ENCODE measurements at regions not wholly inside any gene's neighbourhood (a gene's known extent, or its start where the extent isn't known, plus 50 kb on each side); places are given as distances from the start of the nearest gene placed in this dataset.

DNA sequence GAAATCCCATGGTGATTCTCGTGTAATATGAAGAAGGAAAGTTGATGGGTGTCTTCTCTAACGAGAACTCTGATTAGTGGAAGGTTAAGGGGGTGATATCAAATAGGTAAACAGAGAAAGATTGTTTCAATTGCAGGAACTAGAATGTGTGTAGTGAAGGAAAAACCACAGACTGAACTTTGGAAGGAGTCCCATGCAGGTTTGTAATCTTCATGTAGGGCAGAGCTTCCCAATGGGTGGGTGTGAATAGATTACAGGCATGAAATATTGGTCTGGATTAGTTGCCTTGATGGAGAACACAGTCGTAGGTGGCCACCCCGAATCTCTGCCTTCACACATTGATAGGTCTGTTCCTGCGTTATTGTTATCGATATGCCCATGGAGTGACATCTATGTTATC is 295.5 kb downstream of the KCNRG start:
- DNase-seq (ENCODE audit: low read depth, low spot score) = no peak

DNA sequence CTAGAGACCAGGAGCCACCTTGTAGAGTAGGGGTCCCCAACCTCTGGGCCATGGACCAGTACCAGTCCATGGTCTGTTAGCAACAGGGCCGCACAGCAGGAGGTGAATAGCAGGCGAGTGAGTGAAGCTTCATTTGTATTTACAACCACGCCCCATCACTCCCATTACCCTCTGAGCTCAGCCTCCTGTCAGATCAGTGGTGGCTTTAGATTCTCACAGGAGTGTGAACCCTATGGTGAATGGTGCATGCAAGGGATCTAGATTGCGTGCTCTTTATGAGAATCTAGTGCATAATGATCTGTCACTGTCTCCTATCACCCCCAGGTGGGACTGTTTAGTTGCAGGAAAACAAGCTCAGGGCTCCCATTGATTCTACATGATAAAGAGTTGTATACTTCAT is 303.6 kb downstream of the KCNRG start:
- no peak for DNase-seq (ENCODE audit: low read depth, low spot score)

DNA sequence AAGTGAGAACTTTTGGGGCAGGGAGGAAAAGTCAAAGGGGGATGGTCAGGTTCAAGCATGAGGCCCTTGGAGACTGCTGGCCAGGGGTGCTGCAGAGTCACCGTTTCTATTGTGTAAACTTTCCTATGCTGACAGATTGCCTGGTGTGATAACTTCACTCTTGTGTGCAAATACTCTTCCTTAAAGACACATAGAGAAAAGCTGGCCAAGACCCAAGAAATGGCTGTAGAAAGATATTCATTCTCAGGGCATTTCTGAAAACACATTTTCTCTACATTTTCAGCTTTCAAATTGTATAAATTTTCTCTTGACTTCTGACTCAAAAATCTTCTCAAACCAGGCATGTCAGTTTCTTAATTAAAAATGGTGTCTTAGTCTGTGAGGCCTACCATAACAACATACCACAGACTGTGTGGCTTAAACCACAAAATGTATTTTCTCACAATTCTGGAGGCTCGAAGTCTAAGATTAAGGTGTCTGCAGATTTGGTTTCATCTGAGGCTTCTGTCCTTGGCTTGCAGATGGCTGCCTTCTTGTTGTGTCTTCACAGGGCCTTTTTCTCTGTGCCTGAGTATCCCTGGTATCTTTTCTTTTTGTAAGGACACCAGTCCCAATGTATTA is 304.5 kb downstream of the KCNRG start:
- peak; percentile 58 for DNase-seq (ENCODE audit: low read depth, low spot score)

DNA sequence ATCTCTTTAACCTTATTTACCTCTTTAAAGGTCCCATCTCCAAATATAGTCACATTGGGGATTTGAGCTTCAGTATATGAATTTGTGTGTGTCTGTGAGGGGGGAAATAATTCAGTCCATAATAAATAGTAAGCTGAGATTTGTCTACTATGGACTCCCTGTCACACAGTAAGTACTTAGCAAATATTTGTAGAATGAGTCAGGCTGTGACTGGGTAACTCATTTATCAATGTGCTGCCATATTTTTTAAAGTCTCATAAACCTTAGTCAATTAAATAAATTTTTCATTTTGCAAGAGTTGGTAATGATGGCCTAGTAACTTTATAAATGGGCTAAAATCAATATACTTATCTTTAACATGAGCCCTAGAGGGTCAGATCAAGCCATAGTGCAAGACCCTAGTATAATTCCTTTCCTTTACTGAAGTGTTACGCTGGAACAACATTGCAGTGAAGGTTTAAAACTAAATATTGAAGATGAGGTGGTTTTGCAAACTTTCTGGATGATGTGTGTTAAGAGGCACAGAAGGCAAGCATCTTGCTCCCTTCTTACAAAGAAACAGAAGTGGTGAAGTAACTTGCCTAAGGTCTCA is 305.1 kb downstream of the KCNRG start:
- DNase-seq (ENCODE audit: low read depth, low spot score) = peak; percentile 53

DNA sequence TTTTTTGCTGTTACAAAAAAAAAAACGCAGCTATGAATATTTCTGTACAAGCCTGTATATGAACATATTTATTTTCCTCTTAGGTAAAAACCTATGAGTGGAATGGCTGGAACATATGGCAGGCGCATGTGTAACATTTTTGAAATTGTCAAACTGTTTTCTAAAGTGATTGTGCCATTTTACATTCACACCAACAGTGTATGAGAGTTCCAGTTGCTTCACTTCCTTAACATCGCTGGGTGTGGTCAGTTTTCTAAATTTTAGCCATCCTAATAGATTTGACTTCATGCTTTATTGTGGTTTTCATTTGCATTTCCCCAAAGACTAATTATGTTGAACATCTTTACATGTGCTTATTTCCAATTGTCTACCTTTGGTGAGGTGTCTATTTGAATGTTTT is 306.8 kb downstream of the KCNRG start:
- no peak for DNase-seq (ENCODE audit: low read depth, low spot score)

DNA sequence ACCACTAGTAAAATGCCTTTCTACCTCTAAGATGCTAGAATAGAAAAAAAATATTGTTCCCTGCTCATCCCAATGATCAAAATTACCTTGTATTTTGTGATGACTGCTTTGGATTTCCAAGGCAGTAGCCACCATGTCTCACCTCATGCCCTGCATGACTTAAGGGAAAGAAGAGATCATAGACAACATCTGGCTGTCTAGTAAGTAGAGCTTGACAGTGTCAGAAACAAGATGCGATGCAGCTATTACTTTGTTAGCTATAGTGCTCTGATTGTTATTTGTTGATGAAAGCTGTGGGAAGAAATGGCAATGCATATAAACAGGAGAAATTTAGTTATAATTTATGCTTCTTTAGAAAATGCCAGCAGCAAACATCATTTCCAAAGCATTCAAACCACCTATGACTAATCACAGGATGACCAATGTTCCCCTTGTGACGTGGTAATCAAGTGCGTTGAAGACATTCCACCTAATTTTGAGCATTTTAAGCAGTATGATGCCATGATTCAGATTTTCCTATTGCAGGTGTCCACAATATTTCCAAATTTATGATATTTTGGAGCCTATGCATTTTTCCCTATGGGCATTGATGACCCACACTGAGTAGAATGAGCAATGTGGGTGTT is 308.3 kb downstream of the KCNRG start:
- DNase-seq (ENCODE audit: low read depth, low spot score) = peak; percentile 79

DNA sequence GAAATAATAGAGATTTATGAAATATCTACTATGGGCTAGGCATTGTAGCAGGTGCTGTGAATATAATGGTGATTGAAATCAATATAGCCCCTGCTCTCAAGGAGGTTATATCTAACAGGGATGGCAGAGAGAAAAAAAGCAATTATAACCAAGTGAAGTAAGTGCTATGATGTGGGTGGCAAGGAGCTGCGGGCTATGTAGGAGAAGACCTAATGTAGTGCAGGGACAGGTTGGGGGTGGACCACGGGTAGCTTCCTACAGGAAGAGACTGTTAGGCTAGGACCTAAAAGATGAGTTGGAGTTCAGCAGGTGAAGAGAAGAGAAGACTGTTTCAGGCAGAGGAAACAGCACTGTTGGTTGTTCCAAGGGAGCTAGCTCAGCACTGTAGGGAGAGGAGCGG is 311.0 kb downstream of the KCNRG start:
- no peak for DNase-seq (ENCODE audit: low read depth, low spot score)

DNA sequence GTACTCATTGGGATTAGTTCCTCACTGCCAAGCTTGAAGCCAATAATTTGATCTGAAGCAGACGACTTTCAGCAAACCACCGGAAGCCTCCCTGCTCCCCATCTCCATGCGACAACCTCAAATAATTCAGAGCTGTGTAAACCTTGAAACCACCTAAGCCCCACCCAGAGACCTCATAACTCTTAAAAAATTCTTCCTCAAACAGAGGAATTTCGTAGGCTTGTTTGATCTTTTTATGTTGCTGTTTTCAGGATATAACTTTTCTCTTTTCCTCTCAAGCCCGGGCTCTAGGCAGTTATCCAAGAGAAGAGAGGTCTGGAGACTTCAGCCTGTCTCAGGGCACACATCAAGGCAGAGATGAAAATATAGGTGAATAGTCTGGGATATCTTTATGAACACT is 311.6 kb downstream of the KCNRG start:
- DNase-seq (ENCODE audit: low read depth, low spot score) = peak; percentile 26

DNA sequence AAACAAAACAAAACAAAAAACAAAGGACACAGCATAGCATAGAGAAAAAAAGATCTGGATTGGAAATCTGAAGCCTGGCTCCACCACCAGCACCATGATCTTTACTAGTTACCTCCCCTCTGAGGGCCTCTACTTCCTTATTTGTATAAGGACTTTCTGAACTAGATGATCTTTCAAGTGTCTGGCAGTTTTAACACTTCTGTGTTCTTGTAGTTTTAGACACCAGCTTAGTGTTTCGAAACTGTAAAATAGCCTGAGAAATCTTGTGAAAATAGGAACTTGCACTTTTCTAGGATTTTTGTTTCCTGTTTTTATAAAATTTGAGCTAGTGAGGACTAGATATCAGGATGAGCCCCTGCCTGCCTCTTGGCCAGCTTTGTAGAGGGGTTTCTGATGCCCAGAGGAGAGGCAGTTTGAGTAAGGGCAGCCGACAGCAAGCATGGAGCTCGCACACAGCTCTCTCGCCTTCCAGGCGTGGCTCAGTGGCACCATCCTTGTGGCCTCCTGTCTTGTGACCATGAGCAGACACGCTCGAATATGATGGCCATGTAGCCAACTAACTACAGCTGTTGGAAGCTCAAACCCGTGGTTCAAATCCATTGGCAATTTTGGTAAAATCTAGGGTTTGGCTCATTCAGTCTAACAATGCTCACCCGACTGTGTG is 319.0 kb downstream of the KCNRG start:
- DNase-seq (ENCODE audit: low read depth, low spot score) = no peak

DNA sequence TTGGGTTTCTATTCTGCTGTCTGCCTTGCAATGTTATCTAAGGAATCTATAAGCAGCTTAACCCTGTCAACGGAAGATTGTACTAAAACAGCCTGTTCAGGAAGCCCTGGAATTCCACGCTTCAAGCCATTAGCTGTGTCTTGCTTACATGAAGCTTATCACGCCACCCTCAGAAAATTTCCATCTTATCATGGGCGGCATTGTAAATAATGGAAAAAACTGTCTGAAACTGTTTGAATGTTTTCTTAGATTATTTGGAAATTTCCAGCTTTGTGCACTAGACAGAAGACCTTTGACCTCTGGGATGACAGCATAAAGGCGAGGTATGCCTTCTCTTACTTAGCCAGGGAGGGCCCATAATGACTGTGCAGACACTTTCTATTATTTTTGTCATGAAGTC is 319.7 kb downstream of the KCNRG start:
- no peak for DNase-seq (ENCODE audit: low read depth, low spot score)

DNA sequence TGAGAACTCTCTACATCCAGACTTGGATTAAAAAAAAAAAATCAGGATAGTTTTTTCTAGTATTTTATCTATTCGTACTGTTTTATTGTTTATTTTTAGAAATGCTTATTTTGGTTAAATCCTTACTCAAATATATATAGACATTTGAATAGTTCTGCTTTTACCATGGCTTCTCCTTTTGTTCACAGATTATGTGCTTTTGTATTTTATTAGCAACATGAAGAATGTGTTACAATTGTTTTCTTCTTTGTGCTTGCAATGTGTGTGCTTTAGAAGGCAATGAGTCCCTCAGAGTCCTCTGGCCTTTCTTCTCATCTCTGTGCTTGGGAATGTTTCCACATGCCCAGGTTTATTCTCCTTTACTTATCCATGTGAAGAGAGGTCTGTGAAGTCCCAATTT is 324.0 kb downstream of the KCNRG start:
- DNase-seq (ENCODE audit: low read depth, low spot score) = no peak

DNA sequence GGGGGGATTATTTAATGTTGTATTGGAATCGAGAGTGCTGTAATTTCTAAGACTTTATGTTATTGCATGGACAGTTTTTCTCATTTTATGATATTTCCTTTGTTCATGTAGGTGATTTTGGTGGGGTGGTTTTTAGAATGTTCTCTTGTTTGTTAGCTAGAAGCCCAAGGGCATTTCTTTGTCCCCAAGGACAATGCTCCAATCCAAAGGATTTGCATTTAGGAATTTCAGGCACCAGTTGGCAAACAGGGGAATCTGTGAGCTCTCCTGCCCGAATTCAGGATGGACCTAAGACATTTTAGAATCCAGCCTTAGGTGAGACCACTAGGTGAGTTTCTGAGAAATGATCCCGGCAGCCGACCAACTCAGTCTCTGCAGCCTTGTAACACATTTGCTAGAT is 324.9 kb downstream of the KCNRG start:
- DNase-seq (ENCODE audit: low read depth, low spot score) = no peak

DNA sequence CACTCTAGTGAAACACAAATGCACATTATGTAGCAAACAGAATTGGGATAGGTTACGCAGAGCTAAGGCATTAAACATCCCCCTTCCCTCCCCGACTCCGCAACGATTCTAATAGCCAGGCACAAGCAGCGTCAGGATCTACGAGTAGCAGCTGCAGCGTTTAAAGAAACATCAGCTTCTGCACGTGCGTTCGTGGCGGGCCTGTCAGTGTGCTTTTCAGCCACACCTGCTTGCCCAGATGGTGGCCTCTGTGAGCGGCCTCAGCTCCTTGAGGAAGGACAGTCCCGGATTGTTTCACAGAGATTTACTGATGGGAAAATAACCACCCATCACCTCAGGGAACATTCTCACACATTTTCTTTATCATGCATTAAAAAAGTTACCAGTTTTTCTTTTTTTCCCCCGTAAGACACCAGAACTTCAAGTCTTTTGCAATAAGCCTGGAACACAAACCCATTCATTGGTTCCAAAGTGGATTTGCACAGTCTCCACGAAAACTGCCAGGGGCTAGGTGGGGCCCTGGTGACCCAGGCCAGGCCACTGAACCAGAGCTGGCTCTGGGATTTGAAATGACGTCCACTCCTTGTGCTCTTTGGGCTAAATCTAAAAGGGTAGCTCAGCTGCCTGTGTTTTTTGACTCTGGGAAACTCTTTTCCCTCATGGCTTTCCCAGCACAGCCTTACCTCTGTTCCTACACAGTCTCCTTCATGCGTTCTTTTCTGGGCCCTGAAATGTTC is 325.5 kb downstream of the KCNRG start:
- no peak for DNase-seq (ENCODE audit: low read depth, low spot score)

DNA sequence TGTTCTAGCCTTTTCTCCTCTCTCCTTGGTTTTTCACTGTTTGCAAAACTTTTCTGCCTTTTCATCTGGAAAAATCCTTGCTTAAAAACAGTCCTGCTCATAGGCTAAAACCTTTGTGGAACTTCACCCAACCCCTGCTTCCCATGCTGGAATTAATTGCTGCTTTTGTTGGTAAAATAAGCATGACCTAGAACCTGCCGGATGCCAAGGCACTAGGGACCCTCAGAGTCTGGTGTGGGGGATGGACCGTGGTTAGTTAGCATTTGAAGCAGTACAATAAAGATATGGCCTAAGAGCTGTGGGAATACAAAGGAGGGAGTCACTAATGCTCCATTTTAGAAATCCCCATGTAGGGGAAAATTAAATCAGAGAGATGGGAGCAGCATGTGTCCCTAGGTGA is 326.3 kb downstream of the KCNRG start:
- no peak for DNase-seq (ENCODE audit: low read depth, low spot score)

DNA sequence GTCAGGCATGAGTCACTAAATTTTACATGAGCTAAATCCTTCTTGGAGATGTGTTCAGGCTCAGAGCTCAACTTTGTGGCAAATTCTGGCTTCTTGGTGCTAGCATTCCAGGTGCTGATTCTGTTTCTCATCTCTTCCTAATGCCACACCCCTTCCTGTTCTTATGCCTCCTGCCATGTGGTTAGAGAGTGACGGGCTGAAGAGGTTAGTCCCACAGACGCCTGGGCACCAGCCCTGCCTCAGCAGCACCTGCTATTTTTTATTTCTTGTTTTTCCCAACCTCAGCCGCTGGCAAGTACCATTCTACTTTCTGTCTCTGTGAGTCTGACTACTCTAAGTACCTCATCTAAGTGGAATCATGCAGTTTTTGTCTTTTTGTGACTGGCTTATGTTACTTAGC is 329.5 kb downstream of the KCNRG start:
- no peak for DNase-seq (ENCODE audit: low read depth, low spot score)

DNA sequence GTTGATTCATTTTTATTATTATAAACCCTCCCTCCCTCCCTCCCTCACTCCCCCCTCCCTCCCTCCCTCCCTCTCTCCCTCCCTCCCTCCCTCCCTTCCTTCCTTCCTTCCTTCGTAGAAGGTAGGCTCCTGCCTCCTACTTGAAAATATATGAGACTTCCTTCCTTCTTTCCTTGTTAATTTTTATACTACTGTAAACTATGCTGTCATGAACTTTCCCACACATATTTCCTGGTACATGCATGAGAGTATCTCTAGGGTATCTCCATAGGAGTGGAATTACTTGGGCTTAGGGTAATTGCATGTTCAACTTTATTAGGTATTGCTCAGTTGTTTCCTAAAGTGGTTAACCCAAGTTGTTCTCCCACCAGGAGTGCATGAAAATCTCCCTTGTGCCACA is 330.6 kb downstream of the KCNRG start:
- no peak for DNase-seq (ENCODE audit: low read depth, low spot score)

DNA sequence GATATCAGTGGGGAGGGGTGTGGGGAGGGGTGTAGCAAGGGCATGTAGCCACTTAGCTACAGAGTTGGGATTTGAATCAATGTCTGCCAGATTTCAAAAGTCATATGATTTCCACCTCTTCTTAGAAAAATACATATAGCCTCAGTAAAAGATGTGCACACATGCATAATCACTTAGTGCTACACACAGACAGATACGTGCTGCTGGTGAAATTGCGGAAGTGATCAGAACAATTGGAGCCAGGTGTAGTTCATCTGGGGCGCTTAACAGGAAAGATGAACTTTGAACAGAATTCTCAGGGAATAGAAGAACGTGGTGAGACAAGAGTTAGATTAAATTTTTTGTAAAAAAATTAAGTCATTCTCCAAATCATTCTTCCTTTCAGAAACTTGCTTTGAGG is 333.1 kb downstream of the KCNRG start:
- no peak for DNase-seq (ENCODE audit: low read depth, low spot score)

DNA sequence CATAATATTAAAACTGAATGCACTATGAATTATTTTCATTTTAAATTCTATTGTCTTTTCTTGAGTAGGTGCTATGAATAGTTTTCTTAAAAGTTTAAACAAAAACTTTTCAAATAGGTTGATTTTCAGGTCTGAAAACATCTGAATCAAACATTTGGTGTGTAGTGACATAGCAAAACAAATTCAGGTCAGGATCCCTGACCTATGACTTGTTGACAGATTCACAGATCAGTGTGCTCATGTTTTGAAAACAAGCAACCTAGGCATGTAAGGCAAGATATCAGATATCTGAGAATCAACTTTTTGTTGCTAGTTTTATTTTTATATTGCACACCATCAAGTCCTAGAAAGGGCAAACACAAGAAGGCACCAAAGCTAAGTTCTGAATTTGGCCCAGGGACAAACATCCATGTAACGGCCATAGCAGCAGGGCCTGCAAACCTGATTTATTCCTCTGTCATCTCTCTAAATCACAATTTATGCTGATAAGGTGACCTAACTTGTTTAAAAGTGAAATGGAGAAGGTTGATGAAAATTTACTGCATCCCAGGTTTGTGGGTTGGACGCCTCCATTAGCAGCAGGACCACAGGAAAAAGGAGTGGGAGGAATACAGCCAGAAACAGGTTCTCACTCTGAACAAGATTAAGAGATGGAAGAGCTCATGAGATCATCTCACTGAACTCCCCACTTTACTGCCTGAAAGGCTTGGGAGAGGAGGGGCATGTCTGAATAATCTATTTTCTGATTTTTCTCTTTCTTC is 337.7 kb downstream of the KCNRG start:
- DNase-seq (ENCODE audit: low read depth, low spot score) = no peak

DNA sequence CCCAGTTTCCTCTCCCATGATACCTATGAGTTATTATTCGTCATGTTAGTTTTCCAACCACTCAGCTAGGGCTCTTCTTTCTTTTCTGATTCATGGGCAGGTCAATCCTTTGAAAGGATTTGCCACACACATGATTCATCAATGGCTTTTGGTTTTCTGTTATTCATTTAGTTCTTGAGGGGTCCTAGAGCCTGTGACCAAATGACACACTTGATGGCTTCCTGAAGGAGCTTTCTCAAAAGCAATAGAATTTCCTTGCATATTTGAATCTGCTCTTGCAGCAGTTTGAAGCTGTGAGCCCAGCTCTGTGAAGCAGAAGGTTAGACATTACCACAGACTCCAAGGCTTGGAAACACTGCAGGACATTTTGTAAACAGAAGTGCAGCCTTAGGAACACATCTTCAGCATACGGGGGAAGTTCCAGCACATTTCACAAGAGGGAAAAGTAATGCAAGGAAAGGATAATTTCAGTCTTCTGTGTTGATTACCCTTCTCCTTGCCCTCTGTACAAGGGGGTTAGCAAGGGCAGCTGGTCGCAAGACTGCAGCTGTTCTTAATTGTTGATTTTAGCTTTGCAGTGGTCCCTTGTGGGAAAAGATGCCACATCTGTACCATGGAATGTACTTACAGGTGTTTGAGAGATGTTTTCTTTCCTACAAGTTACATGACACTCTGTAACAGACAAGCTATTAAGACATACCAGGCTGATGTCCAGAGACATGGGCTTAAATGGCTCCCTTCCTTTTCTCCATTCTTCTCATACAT is 338.6 kb downstream of the KCNRG start:
- peak; percentile 37 for DNase-seq (ENCODE audit: low read depth, low spot score)

DNA sequence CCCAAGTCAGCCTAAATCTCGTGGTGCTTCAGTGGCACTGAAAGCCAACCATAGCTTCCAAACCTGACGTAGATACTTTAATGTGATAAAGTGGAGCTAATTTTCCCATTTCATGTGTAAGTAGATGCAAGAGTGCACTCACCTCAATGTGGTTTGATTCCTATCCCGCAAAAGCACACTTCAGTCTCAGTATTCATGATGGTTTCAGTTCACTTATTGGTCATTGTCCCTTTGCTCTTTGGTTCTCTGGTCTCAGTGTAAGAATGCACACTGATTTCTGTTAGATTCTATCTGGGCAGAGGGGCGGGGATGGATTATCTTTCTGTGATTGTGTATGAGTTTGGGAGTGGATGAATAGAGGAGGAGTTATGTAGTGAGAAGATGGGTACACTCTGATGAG is 340.6 kb downstream of the KCNRG start:
- DNase-seq (ENCODE audit: low read depth, low spot score) = no peak

DNA sequence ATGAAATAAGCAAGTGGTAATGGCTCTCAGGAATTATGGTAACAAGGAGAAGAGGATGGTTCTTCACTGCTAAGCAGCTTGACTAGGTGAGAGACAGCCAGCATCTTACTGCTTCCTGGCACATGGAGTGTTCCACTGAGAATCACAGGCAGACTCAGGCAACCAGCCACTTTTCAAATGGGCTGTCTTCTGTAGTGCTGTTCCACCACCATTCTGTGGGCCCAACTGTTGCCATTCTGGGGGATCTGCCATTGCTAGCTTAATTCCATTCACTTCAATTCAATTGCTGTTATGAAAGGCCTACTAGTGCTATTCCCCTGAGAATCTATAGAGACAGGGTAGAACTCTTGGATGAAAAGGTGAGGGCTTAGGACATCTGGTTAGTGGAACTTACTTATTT is 341.9 kb downstream of the KCNRG start:
- no peak for DNase-seq (ENCODE audit: low read depth, low spot score)

All from astrocyte of the hippocampus (primary cell).